ENCODE measurements at regions not wholly inside any gene's neighbourhood (a gene's known extent, or its start where the extent isn't known, plus 50 kb on each side); places are given as distances from the start of the nearest gene placed in this dataset.
"Not testable (repeated sequence)": the region's sequence is repeated elsewhere in the genome, so short reads cannot be mapped to it uniquely, and the experiment has no call there.

GRCh38 chr4:133264251-133264650 is 115.2 kb downstream of the PCDH10 start:
- 0 out of 2 replicates have a peak, but pooled peaks have one; percentile 4 for TF ChIP-seq CTCF (conservative IDR thresholded peaks at IDR 0.05)
- not testable (repeated sequence) for TF ChIP-seq ZFX (IDR thresholded peaks at IDR 0.05)
